H1 (cell line): ENCODE measurements at regions not wholly inside any gene's neighbourhood (a gene's known extent, or its start where the extent isn't known, plus 50 kb on each side); places are given as distances from the start of the nearest gene placed in this dataset.

Source experiments
- CTCF ChIA-PET: fragments of 300-600 bp; sonication (Branson Sonifier 250); formaldehyde crosslinking; loops from one replicate; lab custom pipeline; 2021; ENCODE audit not compliant: partially characterized antibody; lab: Charles Lee
- POLR2A ChIA-PET: fragments of 300-600 bp; sonication (Branson Sonifier 250); formaldehyde crosslinking; loops from one replicate; lab custom pipeline; 2021; ENCODE audit warnings: inconsistent platforms; ENCODE audit not compliant: partially characterized antibody; lab: Charles Lee
- DNase-seq, 2 experiments: peaks; one replicate each; pipeline versions ENCODE4 v3.0.0 to v3.0.0-alpha.2; 2010 to 2022; ENCODE audit warnings: low spot score in 2 of 2, low read depth in 1 of 2, mixed read lengths in 1 of 2
- FAIRE-seq: peaks from 2 replicates; lab custom pipeline; 2011; peaks lifted over from hg19 to GRCh38; lab: Jason Lieb, UNC
- H2AFZ ChIP-seq: 2 replicates; pipeline ENCODE4 v1.8.1; 2012; ENCODE audit warnings: low read length, inconsistent platforms
- H2AK5ac ChIP-seq: 2 replicates; pipeline ENCODE4 v1.6.1; 2013; ENCODE audit warnings: low read depth, low read length
- H2BK120ac ChIP-seq: replicated peaks from 2 replicates; pipeline ENCODE3; 2013; ENCODE audit warnings: low read depth, low read length, inconsistent platforms
- H2BK12ac ChIP-seq: 2 replicates; pipeline ENCODE4 v1.6.1; 2013; ENCODE audit warnings: low read depth, low read length
- H2BK15ac ChIP-seq: 2 replicates; pipeline ENCODE4 v1.6.1; 2013; ENCODE audit warnings: low read length
- H2BK20ac ChIP-seq: 2 replicates; pipeline ENCODE4 v1.6.1; 2013; ENCODE audit warnings: low read length
- H2BK5ac ChIP-seq: 2 replicates; pipeline ENCODE4 v1.6.1; 2013; ENCODE audit warnings: low read depth, low read length
- H3K14ac ChIP-seq: 2 replicates; pipeline ENCODE4 v1.6.1; 2013; ENCODE audit warnings: inconsistent platforms; ENCODE audit not compliant: insufficient read length
- H3K18ac ChIP-seq: 2 replicates; pipeline ENCODE4 v1.6.1; 2013; ENCODE audit warnings: low read length; ENCODE audit errors: extremely low read depth
- H3K23ac ChIP-seq: 2 replicates; pipeline ENCODE4 v1.6.1; 2013; ENCODE audit warnings: inconsistent platforms; ENCODE audit not compliant: insufficient read length
- H3K23me2 ChIP-seq: 2 replicates; pipeline ENCODE4 v1.6.1; 2013; ENCODE audit warnings: low read depth, low read length
- H3K27ac ChIP-seq: 2 replicates; pipeline ENCODE4 v1.6.1; 2011; ENCODE audit warnings: low read depth, low read length, inconsistent platforms
- H3K27me3 ChIP-seq, 4 experiments: replicated peaks in 1 of 4; 1 replicate in 1 of 4; 2 replicates in 3 of 4; pipeline versions ENCODE4 v1.6.1 to v1.8.1; 2011 to 2013; ENCODE audit warnings: low read length in 3 of 4, mild to moderate bottlenecking in 3 of 4, inconsistent platforms in 2 of 4, mixed read lengths in 2 of 4, moderate library complexity in 1 of 4; ENCODE audit not compliant: control insufficient read depth in 3 of 4, insufficient read depth in 3 of 4; ENCODE audit errors: extremely low read depth in 1 of 4
- H3K36me3 ChIP-seq, 4 experiments: 2 replicates each; pipeline versions ENCODE4 v1.6.1 to v1.8.1; 2011 to 2013; ENCODE audit warnings: mild to moderate bottlenecking in 4 of 4, low read length in 3 of 4, moderate library complexity in 2 of 4, control low read depth in 1 of 4, inconsistent platforms in 1 of 4; ENCODE audit not compliant: insufficient read depth in 4 of 4, control insufficient read depth in 2 of 4
- H3K4ac ChIP-seq: replicated peaks from 2 replicates; pipeline ENCODE3; 2013; ENCODE audit warnings: low read length, low read depth, mixed read lengths, inconsistent platforms; ENCODE audit not compliant: insufficient read length
- H3K4me1 ChIP-seq, 4 experiments: replicated peaks in 1 of 4; 1 replicate in 1 of 4; 2 replicates in 3 of 4; pipeline versions ENCODE4 v1.6.1 to v1.8.1; 2011 to 2013; ENCODE audit warnings: low read length in 3 of 4, inconsistent platforms in 2 of 4, mixed read lengths in 1 of 4; ENCODE audit not compliant: insufficient read depth in 4 of 4, control insufficient read depth in 3 of 4
- H3K4me2 ChIP-seq, 2 experiments: 2 replicates each; pipeline versions ENCODE4 v1.6.1 to v1.8.1; 2011 to 2013; ENCODE audit warnings: low read depth in 2 of 2, low read length in 2 of 2, control low read depth in 1 of 2, inconsistent platforms in 1 of 2, mild to moderate bottlenecking in 1 of 2; ENCODE audit not compliant: insufficient read depth in 1 of 2
- H3K4me3 ChIP-seq, 4 experiments: fragments of 200-600, 300-600 bp in 1 of 4; sonication (generic), shearing (Covaris generic), sonication (Bioruptor Twin) in 1 of 4; 2 replicates each; pipeline versions ENCODE4 v1.5.1 to v1.8.1; 2011 to 2016; ENCODE audit warnings: low read length in 4 of 4, low read depth in 3 of 4, control low read depth in 2 of 4, inconsistent platforms in 2 of 4, mild to moderate bottlenecking in 2 of 4, mixed read lengths in 1 of 4, moderate library complexity in 1 of 4; ENCODE audit not compliant: insufficient read depth in 2 of 4; ENCODE audit errors: extremely low read depth in 1 of 4
- H3K56ac ChIP-seq: replicated peaks from 2 replicates; pipeline ENCODE3; 2013; ENCODE audit warnings: low read depth, mild to moderate bottlenecking, mixed read lengths, low read length, inconsistent platforms; ENCODE audit not compliant: insufficient read length
- H3K79me1 ChIP-seq: 2 replicates; pipeline ENCODE4 v1.6.1; 2013; ENCODE audit warnings: low read depth, low read length, control low read depth
- H3K79me2 ChIP-seq, 2 experiments: 2 replicates each; pipeline versions ENCODE4 v1.6.1 to v1.8.1; 2012 to 2013; ENCODE audit warnings: low read length in 2 of 2, mild to moderate bottlenecking in 2 of 2, inconsistent platforms in 1 of 2; ENCODE audit not compliant: insufficient read depth in 2 of 2, control insufficient read depth in 1 of 2
- H3K9ac ChIP-seq, 4 experiments: replicated peaks in 1 of 4; 1 replicate in 1 of 4; 2 replicates in 3 of 4; pipeline versions ENCODE4 v1.6.1 to v1.8.1; 2011 to 2013; ENCODE audit warnings: low read depth in 3 of 4, low read length in 3 of 4, control low read depth in 2 of 4, mild to moderate bottlenecking in 2 of 4, moderate library complexity in 2 of 4, inconsistent platforms in 1 of 4; ENCODE audit errors: extremely low read depth in 1 of 4
- H3K9me3 ChIP-seq, 2 experiments: 2 replicates each; pipeline versions ENCODE4 v1.6.1 to v1.8.1; 2012 to 2013; ENCODE audit warnings: mild to moderate bottlenecking in 2 of 2, moderate library complexity in 2 of 2, control low read depth in 1 of 2, inconsistent platforms in 1 of 2, low read depth in 1 of 2, low read length in 1 of 2, mixed read lengths in 1 of 2; ENCODE audit not compliant: insufficient read depth in 2 of 2
- H4K20me1 ChIP-seq, 2 experiments: replicated peaks in 1 of 2; 2 replicates each; pipeline versions ENCODE3 to v1.8.1; 2011 to 2013; ENCODE audit warnings: inconsistent platforms in 2 of 2, low read length in 2 of 2, mild to moderate bottlenecking in 1 of 2; ENCODE audit not compliant: insufficient read depth in 2 of 2, control insufficient read depth in 1 of 2
- H4K5ac ChIP-seq: 2 replicates; pipeline ENCODE4 v1.6.1; 2013; ENCODE audit warnings: low read length, low read depth, mixed read lengths, inconsistent platforms; ENCODE audit not compliant: insufficient read length
- H4K8ac ChIP-seq: 2 replicates; pipeline ENCODE4 v1.8.0; 2013; ENCODE audit warnings: mild to moderate bottlenecking, moderate library complexity, low read length, inconsistent platforms; ENCODE audit not compliant: insufficient read depth; ENCODE audit errors: extremely low read depth
- H4K91ac ChIP-seq: replicated peaks from 2 replicates; pipeline ENCODE3; 2013; ENCODE audit warnings: low read length, mixed read lengths, inconsistent platforms; ENCODE audit not compliant: insufficient read length
- CBX8 ChIP-seq: fragments of 300-800, 300-1000 bp; sonication (generic); IDR thresholded peaks from 2 replicates; pipeline ENCODE4 v1.7.1; 2016; ENCODE audit warnings: low read depth, low read length, borderline replicate concordance
- GABPA ChIP-seq: IDR thresholded peaks from 2 replicates; pipeline ENCODE4 v1.6.1; 2011; ENCODE audit warnings: mild to moderate bottlenecking, low read length, moderate library complexity, borderline replicate concordance; ENCODE audit not compliant: insufficient read depth
- GTF2F1 ChIP-seq: IDR thresholded peaks from 2 replicates; pipeline ENCODE4 v1.6.1; 2012; ENCODE audit warnings: low read depth, low read length, improper control_type of control experiment, borderline replicate concordance
- KDM4A ChIP-seq: IDR thresholded peaks from one replicate; pipeline ENCODE4 v1.7.1; 2012; ENCODE audit warnings: low read depth, mild to moderate bottlenecking, moderate library complexity, low read length, inconsistent platforms; ENCODE audit not compliant: severe bottlenecking
- MAFK ChIP-seq: IDR thresholded peaks from 2 replicates; pipeline ENCODE4 v1.6.1; 2012; ENCODE audit warnings: low read depth, mild to moderate bottlenecking, improper control_type of control experiment, low read length
- TAF7 ChIP-seq: optimal IDR thresholded peaks from 2 replicates; pipeline ENCODE3; 2011; ENCODE audit warnings: low read depth, mild to moderate bottlenecking, inconsistent platforms, low read length, moderate library complexity, borderline replicate concordance
- TBP ChIP-seq: IDR thresholded peaks from 2 replicates; pipeline ENCODE4 v1.6.1; 2011; ENCODE audit warnings: low read depth, low read length, improper control_type of control experiment
- TCF12 ChIP-seq: IDR thresholded peaks from 2 replicates; pipeline ENCODE4 v1.6.1; 2011; ENCODE audit warnings: low read depth, mild to moderate bottlenecking, low read length
- ZNF274 ChIP-seq: IDR thresholded peaks from 2 replicates; pipeline ENCODE4 v1.7.0; 2012; ENCODE audit warnings: low read length, borderline replicate concordance; ENCODE audit errors: extremely low read depth
- WGBS, 2 experiments: shearing (Covaris generic) in 1 of 2; methylation state at CpG; one replicate each; pipeline versions ENCODE4 v1.1.6 to v1.1.7; 2013 to 2015; ENCODE audit warnings: low lambda C conversion rate in 2 of 2, mixed read lengths in 2 of 2, inconsistent platforms in 1 of 2, low coverage in 1 of 2, missing lambda C conversion rate in 1 of 2; ENCODE audit not compliant: insufficient replicate concordance in 2 of 2, insufficient coverage in 1 of 2, insufficient read length in 1 of 2; ENCODE audit errors: extremely low coverage in 1 of 2, missing lambda C conversion rate in 1 of 2; 5-methylcytosine and 5-hydroxymethylcytosine counted together
- TF ChIP-seq, protein P1 (sequence below): IDR thresholded peaks from 2 replicates; pipeline ENCODE4 v1.6.1; 2011; ENCODE audit warnings: low read depth, mild to moderate bottlenecking, low read length; ENCODE audit not compliant: insufficient read depth
- TF ChIP-seq, protein P2 (sequence below): IDR thresholded peaks from 2 replicates; pipeline ENCODE4 v1.6.1; 2012; ENCODE audit warnings: low read length, inconsistent platforms

DNA sequence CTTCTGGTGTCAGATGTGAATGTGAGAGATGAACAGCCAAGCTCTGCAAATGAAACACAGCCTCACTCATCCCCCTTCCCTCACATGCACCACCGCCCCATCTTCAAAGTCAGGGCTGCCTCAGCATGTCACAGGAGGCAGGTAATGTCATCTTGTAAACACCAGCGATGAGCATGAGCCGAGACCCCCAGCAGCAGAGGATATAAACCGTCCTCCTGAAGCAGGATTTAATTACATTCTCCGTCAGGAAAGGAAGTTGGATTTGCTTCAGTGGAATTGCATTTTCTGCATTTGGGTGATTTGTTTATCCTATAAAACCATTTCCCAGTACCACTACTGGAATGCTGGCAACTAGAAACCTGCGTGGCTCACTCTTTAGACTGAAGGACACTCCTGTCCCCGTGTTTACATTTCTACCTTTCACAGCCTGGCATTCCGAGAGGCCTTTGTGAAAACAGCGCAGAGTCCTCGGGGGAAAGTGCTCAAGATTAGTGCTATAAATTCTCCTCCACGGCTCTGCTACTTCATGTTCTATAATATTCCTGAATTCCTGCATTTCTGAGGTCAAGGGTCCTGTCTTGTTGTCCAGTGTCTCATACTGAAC lies 619.2 kb downstream of the IRS1 start:
- H3K36me3 ChIP-seq = no peaks in the 10 kb centered on the region
- H3K23me2 ChIP-seq = no peaks in the 10 kb centered on the region
- no peaks in the 10 kb centered on the region for H3K27me3 ChIP-seq
- H2AK5ac ChIP-seq = no peak overlapping the region
- H2BK5ac ChIP-seq = no peak overlapping the region
- H2AFZ ChIP-seq = 0 out of 2 replicates have a peak overlapping the region, but pooled peaks have one; percentile 31
- TF ChIP-seq GTF2F1 (no peak), KDM4A (no peak), GABPA (no peak), TAF7 (no peak), MAFK (no peak), ZNF274 (no peak), TBP (no peak), TCF12 (no peak), CBX8 (no peak)
- TF ChIP-seq, protein P1, sequence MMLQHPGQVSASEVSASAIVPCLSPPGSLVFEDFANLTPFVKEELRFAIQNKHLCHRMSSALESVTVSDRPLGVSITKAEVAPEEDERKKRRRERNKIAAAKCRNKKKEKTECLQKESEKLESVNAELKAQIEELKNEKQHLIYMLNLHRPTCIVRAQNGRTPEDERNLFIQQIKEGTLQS = no peak
- TF ChIP-seq, protein P2, sequence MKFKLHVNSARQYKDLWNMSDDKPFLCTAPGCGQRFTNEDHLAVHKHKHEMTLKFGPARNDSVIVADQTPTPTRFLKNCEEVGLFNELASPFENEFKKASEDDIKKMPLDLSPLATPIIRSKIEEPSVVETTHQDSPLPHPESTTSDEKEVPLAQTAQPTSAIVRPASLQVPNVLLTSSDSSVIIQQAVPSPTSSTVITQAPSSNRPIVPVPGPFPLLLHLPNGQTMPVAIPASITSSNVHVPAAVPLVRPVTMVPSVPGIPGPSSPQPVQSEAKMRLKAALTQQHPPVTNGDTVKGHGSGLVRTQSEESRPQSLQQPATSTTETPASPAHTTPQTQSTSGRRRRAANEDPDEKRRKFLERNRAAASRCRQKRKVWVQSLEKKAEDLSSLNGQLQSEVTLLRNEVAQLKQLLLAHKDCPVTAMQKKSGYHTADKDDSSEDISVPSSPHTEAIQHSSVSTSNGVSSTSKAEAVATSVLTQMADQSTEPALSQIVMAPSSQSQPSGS = no peak
- no peak overlapping the region for H2BK15ac ChIP-seq
- H3K4me3 ChIP-seq = no peak overlapping the region
- H3K4me1 ChIP-seq = peaks cover 0 to 5% (median 3%) of the 10 kb centered on the region in 4 experiments; a peak in 2 of 7 replicates
- H3K4me2 ChIP-seq = no peak overlapping the region
- H3K79me2 ChIP-seq = no peaks in the 10 kb centered on the region
- FAIRE-seq = no peak
- H3K79me1 ChIP-seq = no peaks in the 10 kb centered on the region
- no peak for DNase-seq
- H4K5ac ChIP-seq = no peak overlapping the region
- no peak overlapping the region for H2BK120ac ChIP-seq
- POLR2A ChIA-PET = no interaction called here
- 87% methylated on average over 11 of the region's 11 CpGs; no CpG with 5 or more reads in 1 of the 2 experiments for WGBS, 2 experiments
- no peak overlapping the region for H3K56ac ChIP-seq
- 0 out of 2 replicates have a peak overlapping the region, but pooled peaks have one; percentile 41 for H2BK20ac ChIP-seq
- no peak overlapping the region for H2BK12ac ChIP-seq
- H3K9ac ChIP-seq = no peak overlapping the region
- no peak overlapping the region for H4K91ac ChIP-seq
- CTCF ChIA-PET = interaction anchor here (1.0 kb wide), 1 partner anchor 18 kb away, joined by 3 read pairs; no protein-coding TSS in a partner anchor
- H3K27ac ChIP-seq = no peak overlapping the region
- no peak overlapping the region for H3K23ac ChIP-seq
- H4K20me1 ChIP-seq = no peaks in the 10 kb centered on the region
- H4K8ac ChIP-seq = no peak overlapping the region
- no peak overlapping the region for H3K14ac ChIP-seq
- H3K9me3 ChIP-seq = no peaks in the 10 kb centered on the region
- no peak overlapping the region for H3K4ac ChIP-seq
- H3K18ac ChIP-seq = no peak overlapping the region
